Smooth muscle cell (in vitro differentiated cells): ENCODE measurements at regions not wholly inside any gene's neighbourhood (a gene's known extent, or its start where the extent isn't known, plus 50 kb on each side); places are given as distances from the start of the nearest gene placed in this dataset.

Experiments
- DNase-seq: peaks from one replicate; lab custom pipeline; 2025; ENCODE audit not compliant: unreplicated experiment; lab: John Stamatoyannopoulos, UW
- H2AFZ ChIP-seq: fragments of 200-600 bp; sonication (generic); 2 replicates; pipeline ENCODE4 v1.6.0; 2016; ENCODE audit warnings: antibody characterized with exemption, low read depth, mild to moderate bottlenecking
- H3F3A ChIP-seq: fragments of 200-600 bp; sonication (generic); 2 replicates; pipeline ENCODE4 v1.6.0; 2017; ENCODE audit warnings: antibody characterized with exemption, low read depth
- H3K27ac ChIP-seq: fragments of 200-600 bp; sonication (generic); 2 replicates; pipeline ENCODE4 v1.5.1; 2016; ENCODE audit warnings: low read depth, mild to moderate bottlenecking
- H3K27me3 ChIP-seq: fragments of 200-600 bp; sonication (generic); 2 replicates; pipeline ENCODE4 v1.6.1; 2016; ENCODE audit warnings: low read depth, mild to moderate bottlenecking
- H3K36me3 ChIP-seq: fragments of 200-600 bp; sonication (generic); 2 replicates; pipeline ENCODE4 v1.5.1; 2016; ENCODE audit warnings: low read depth
- H3K4me1 ChIP-seq: fragments of 200-600 bp; sonication (generic); 2 replicates; pipeline ENCODE4 v1.5.1; 2016; ENCODE audit warnings: low read depth
- H3K4me2 ChIP-seq: fragments of 200-600 bp; sonication (generic); 2 replicates; pipeline ENCODE4 v1.6.0; 2016; ENCODE audit warnings: mild to moderate bottlenecking
- H3K4me3 ChIP-seq: fragments of 200-600 bp; sonication (generic); 2 replicates; pipeline ENCODE4 v1.5.1; 2016; ENCODE audit warnings: mild to moderate bottlenecking
- H3K79me2 ChIP-seq: fragments of 200-600 bp; sonication (generic); 2 replicates; pipeline ENCODE4 v1.6.0; 2016; ENCODE audit warnings: low read depth, mild to moderate bottlenecking
- H3K9ac ChIP-seq: fragments of 200-600 bp; sonication (generic); 2 replicates; pipeline ENCODE4 v1.6.0; 2016; ENCODE audit warnings: low read depth
- H3K9me3 ChIP-seq: fragments of 200-600 bp; sonication (generic); replicated peaks from 2 replicates; pipeline ENCODE4 v1.5.1; 2016; ENCODE audit warnings: low read depth
- H4K20me1 ChIP-seq: fragments of 200-600 bp; sonication (generic); 2 replicates; pipeline ENCODE4 v1.6.0; 2016; ENCODE audit warnings: low read depth
- WGBS: methylation state at CpG from one replicate; pipeline ENCODE4 v1.1.7; 2016; ENCODE audit warnings: low lambda C conversion rate; 5-methylcytosine and 5-hydroxymethylcytosine counted together
- TF ChIP-seq, protein P1 (sequence below): fragments of 200-600 bp; sonication (generic); IDR thresholded peaks from 2 replicates; pipeline ENCODE4 v1.5.1; 2017; ENCODE audit warnings: borderline replicate concordance, mild to moderate bottlenecking, antibody characterized with exemption; ENCODE audit not compliant: insufficient read depth, poor library complexity, severe bottlenecking

DNA sequence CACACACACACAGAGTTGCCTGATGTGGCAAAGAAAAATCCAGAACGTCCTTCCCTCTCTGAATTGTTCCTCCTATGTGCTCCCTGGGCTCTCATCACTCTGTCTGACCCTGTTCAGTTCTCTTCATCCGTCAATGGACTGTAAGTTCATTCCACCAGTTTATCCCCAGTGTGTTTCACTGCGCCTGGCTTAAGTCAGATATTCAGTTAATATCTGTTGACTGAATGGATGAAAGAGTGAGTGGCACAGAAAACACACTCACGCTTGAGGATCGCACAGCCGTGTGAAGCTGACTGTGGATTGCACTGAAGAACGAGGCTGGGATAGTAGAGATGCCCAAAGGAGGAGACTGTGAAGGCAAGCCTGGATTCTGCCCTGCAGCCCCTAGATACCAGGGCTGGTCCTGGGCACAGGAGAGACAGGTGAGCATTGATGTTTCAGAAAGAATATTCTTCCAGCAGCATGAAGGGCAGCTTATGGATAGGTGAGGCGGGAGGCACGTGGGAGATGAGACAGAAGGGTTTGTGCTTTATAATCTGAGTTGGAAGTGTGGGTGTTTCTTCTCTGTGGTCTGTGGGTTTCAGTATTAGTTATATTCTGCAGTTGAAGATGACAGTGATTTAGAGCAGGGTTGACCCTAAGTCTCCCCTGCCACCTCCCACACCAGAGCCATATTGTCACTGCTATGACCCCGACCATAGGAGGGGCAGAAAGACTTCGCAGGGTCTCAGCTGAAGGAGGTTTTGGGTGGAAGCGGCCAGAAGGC lies 129.9 kb downstream of the SOCS6 start:
- Histone ChIP-seq H3K27me3 (no peaks in the 10 kb centered on the region), H3K9me3 (no peaks in the 10 kb centered on the region), H3K4me3 (no peak overlapping the region), H2AFZ (no peak overlapping the region), H3K9ac (no peak overlapping the region), H3K4me1 (peaks cover 28% of the 10 kb centered on the region), H3K27ac (peak overlapping the region; percentile 83), H4K20me1 (no peaks in the 10 kb centered on the region), H3K4me2 (peak overlapping the region; percentile 15), H3F3A (peaks cover 23% of the 10 kb centered on the region), H3K79me2 (no peaks in the 10 kb centered on the region), H3K36me3 (no peaks in the 10 kb centered on the region)
- 34% methylated on average over 12 of the region's 12 CpGs for WGBS
- TF ChIP-seq, protein P1, sequence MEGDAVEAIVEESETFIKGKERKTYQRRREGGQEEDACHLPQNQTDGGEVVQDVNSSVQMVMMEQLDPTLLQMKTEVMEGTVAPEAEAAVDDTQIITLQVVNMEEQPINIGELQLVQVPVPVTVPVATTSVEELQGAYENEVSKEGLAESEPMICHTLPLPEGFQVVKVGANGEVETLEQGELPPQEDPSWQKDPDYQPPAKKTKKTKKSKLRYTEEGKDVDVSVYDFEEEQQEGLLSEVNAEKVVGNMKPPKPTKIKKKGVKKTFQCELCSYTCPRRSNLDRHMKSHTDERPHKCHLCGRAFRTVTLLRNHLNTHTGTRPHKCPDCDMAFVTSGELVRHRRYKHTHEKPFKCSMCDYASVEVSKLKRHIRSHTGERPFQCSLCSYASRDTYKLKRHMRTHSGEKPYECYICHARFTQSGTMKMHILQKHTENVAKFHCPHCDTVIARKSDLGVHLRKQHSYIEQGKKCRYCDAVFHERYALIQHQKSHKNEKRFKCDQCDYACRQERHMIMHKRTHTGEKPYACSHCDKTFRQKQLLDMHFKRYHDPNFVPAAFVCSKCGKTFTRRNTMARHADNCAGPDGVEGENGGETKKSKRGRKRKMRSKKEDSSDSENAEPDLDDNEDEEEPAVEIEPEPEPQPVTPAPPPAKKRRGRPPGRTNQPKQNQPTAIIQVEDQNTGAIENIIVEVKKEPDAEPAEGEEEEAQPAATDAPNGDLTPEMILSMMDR = no peak
- peak; percentile 31 for DNase-seq

DNA sequence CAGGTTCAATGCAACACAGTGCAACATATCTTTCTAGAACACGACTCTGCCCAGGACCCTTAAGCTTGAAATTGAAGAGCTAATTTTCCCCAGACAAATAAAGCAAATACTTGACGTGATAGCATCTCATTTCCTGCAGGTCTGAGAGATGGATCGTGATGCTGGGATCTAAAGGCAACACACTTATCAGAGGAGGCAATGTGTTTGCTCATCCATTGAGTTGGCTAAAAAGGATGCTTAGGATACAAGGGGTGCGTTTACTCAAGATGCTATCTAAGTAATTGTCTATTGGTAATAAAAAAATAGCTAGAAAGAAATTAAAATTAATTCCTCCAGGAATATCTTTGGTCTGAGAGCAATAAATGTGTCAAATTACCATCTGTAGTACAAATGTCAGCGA lies 129.0 kb downstream of the SOCS6 start:
- H2AFZ ChIP-seq = no peak overlapping the region
- TF ChIP-seq, protein P1 = no peak
- no peaks in the 10 kb centered on the region for H3K27me3 ChIP-seq
- H3K36me3 ChIP-seq = no peaks in the 10 kb centered on the region
- H3K4me1 ChIP-seq = peaks cover 19% of the 10 kb centered on the region
- no peak for DNase-seq
- H3K9me3 ChIP-seq = no peaks in the 10 kb centered on the region
- H3F3A ChIP-seq = peaks cover 23% of the 10 kb centered on the region
- no peak overlapping the region for H3K27ac ChIP-seq
- H3K4me3 ChIP-seq = no peak overlapping the region
- 83% methylated on average over 5 of the region's 5 CpGs for WGBS
- no peaks in the 10 kb centered on the region for H3K79me2 ChIP-seq
- H4K20me1 ChIP-seq = no peaks in the 10 kb centered on the region
- no peak overlapping the region for H3K4me2 ChIP-seq
- H3K9ac ChIP-seq = no peak overlapping the region

DNA sequence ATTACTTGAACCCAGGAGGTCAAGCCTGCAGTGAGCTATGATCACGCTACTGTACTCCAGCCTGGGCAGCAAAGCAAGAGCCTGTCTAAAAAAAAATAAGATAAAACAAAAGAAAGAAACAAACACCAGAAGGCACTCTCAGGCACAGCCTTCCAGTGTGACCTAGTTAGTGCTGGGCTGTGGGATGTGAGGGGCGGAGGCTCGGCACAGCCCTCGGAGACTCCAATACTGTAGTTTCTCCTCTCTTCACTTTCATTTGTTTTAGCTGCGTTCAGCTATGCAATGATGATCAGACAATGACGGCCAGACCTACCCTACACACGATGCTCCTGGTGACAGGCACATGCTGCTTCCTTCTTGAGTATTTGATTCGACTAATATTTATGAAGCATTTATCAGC lies 127.7 kb downstream of the SOCS6 start:
- WGBS = 90% methylated on average over 8 of the region's 8 CpGs
- no peaks in the 10 kb centered on the region for H3K9me3 ChIP-seq
- H2AFZ ChIP-seq = no peak overlapping the region
- H3K36me3 ChIP-seq = no peaks in the 10 kb centered on the region
- peaks cover 18% of the 10 kb centered on the region for H3F3A ChIP-seq
- no peak overlapping the region for H3K4me2 ChIP-seq
- no peak overlapping the region for H3K4me3 ChIP-seq
- H3K4me1 ChIP-seq = peaks cover 5% of the 10 kb centered on the region
- no peak for DNase-seq
- no peaks in the 10 kb centered on the region for H3K79me2 ChIP-seq
- no peaks in the 10 kb centered on the region for H4K20me1 ChIP-seq
- H3K27me3 ChIP-seq = no peaks in the 10 kb centered on the region
- H3K27ac ChIP-seq = no peak overlapping the region
- TF ChIP-seq, protein P1 = no peak
- H3K9ac ChIP-seq = no peak overlapping the region
